ENCODE measurements at regions not wholly inside any gene's neighbourhood (a gene's known extent, or its start where the extent isn't known, plus 50 kb on each side); places are given as distances from the start of the nearest gene placed in this dataset.
A peak's percentile ranks its signal among the peaks of the same experiment; 100 is the strongest.

GRCh38 chr10:9301148-9301547, 1246.7 kb downstream of the GATA3 start:
- TF ChIP-seq POLR2AphosphoS5 (IDR thresholded peaks at IDR 0.05), result no peak
- peak in 1 of 4 experiments; percentile 49 for TF ChIP-seq CTCF (IDR thresholded peaks at IDR 0.05)
- TF ChIP-seq POLR2A (IDR thresholded peaks at IDR 0.05), result no peak
- Histone ChIP-seq H3K9me3 (no peaks in the 10 kb centered on the region), H3K4me3 (no peak overlapping the region), H3K4me1 (replicated peaks) (no peaks in the 10 kb centered on the region), H3K27me3 (replicated peaks; ENCODE audit: insufficient read depth) (no peaks in the 10 kb centered on the region), H3K27ac (no peak overlapping the region), H3K36me3 (no peaks in the 10 kb centered on the region)
- 46% methylated on average over 2 of the region's 2 CpGs for WGBS
- no peak for DNase-seq (ENCODE audit: low spot score)
- intact Hi-C loops (cut with DNase I), result loop anchor here (10.0 kb wide), 2 partner anchors 1426 to 1776 kb away; no protein-coding TSS in a partner anchor

- H3K4me3 ChIP-seq, result no peak overlapping the region
- no peaks in the 10 kb centered on the region for H3K9me3 ChIP-seq
- intact Hi-C loops (cut with DNase I), result loop anchor here (10.0 kb wide), 2 partner anchors 1427 to 1777 kb away; no protein-coding TSS in a partner anchor
- H3K27me3 ChIP-seq (replicated peaks; ENCODE audit: insufficient read depth), result no peaks in the 10 kb centered on the region
- 59% methylated on average over 4 of the region's 4 CpGs for WGBS
- TF ChIP-seq POLR2AphosphoS5 (IDR thresholded peaks at IDR 0.05) (no peak), POLR2A (IDR thresholded peaks at IDR 0.05) (no peak), CTCF (IDR thresholded peaks at IDR 0.05) (no peak)
- no peaks in the 10 kb centered on the region for H3K4me1 ChIP-seq (replicated peaks)
- DNase-seq (ENCODE audit: low spot score), result no peak
- no peak overlapping the region for H3K27ac ChIP-seq
- no peaks in the 10 kb centered on the region for H3K36me3 ChIP-seq
Observed at GRCh38 chr10:9301554-9301953, 1247.1 kb downstream of the GATA3 start.

GRCh38 chr10:9302140-9302746, 1247.8 kb downstream of the GATA3 start:
- no peaks in the 10 kb centered on the region for H3K9me3 ChIP-seq
- intact Hi-C loops (cut with DNase I), result loop anchor here (10.0 kb wide), 2 partner anchors 1427 to 1777 kb away; no protein-coding TSS in a partner anchor
- 53% methylated on average over 3 of the region's 3 CpGs for WGBS
- H3K4me1 ChIP-seq (replicated peaks), result no peaks in the 10 kb centered on the region
- DNase-seq (ENCODE audit: low spot score), result peak; percentile 22
- no peak overlapping the region for H3K27ac ChIP-seq
- TF ChIP-seq CTCF (IDR thresholded peaks at IDR 0.05) (peak in 3 of 4 experiments; percentile 53 to 68 (median 57)), POLR2AphosphoS5 (IDR thresholded peaks at IDR 0.05) (no peak)
- no peak overlapping the region for H3K4me3 ChIP-seq
- H3K27me3 ChIP-seq (replicated peaks; ENCODE audit: insufficient read depth), result no peaks in the 10 kb centered on the region
- no peaks in the 10 kb centered on the region for H3K36me3 ChIP-seq

GRCh38 chr10:9305018-9305655, 1250.6 kb downstream of the GATA3 start:
- Histone ChIP-seq H3K27ac (no peak overlapping the region), H3K9me3 (no peaks in the 10 kb centered on the region), H3K4me1 (replicated peaks) (no peaks in the 10 kb centered on the region), H3K4me3 (no peak overlapping the region), H3K36me3 (no peaks in the 10 kb centered on the region), H3K27me3 (replicated peaks; ENCODE audit: insufficient read depth) (no peaks in the 10 kb centered on the region)
- WGBS, result 50% methylated on average over 6 of the region's 6 CpGs
- DNase-seq (ENCODE audit: low spot score), result no peak
- intact Hi-C loops (cut with DNase I), result loop anchor here (10.0 kb wide), 2 partner anchors 1430 to 1780 kb away; no protein-coding TSS in a partner anchor
- TF ChIP-seq CTCF (IDR thresholded peaks at IDR 0.05), result peak in 3 of 4 experiments; percentile 29 to 64 (median 51)
- no peak for TF ChIP-seq POLR2A (IDR thresholded peaks at IDR 0.05)
- no peak for TF ChIP-seq POLR2AphosphoS5 (IDR thresholded peaks at IDR 0.05)
